GM18873 (cell line): ENCODE measurements at regions not wholly inside any gene's neighbourhood (a gene's known extent, or its start where the extent isn't known, plus 50 kb on each side); places are given as distances from the start of the nearest gene placed in this dataset.
"Not testable (repeated sequence)": the region's sequence is repeated elsewhere in the genome, so short reads cannot be mapped to it uniquely, and the experiment has no call there.

Source experiments
- ATAC-seq: cut with Tn5 transposase; IDR thresholded peaks from one replicate; pipeline ENCODE4 v1.9.1; 2021; ENCODE audit warnings: mild to moderate bottlenecking, moderate library complexity, moderate number of reproducible peaks; ENCODE audit not compliant: unreplicated experiment, low FRiP score

- peak; percentile 52 for ATAC-seq
These were observed 240.8 kb downstream of the KIF20B start for GRCh38 chr10:89942217-89942616.

GRCh38 chr10:89944138-89944537 is 242.7 kb downstream of the KIF20B start:
- no peak for ATAC-seq

DNA sequence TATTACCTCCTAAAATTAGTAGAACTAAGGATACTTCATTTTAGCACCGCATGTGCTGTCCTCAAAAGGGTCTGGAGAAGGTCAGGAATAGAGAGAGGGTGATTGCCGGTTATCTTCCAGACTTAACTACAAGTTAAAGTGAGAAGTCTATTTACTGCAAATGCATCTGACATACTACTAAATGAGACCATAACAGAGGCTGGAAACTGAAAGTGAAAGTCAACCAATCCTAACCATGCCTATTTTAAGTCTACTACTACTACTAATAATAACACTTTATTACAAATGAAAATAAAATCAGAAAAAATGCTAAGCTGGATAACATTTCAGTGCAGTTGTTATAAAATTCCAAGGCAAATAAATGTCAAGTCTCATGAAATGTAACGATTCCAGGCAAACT is 244.7 kb downstream of the KIF20B start:
- no peak for ATAC-seq

- no peak for ATAC-seq
These were observed 248.1 kb downstream of the KIF20B start for GRCh38 chr10:89949496-89949895.

GRCh38 chr10:89952325-89952724 is 250.9 kb downstream of the KIF20B start:
- no peak for ATAC-seq

DNA sequence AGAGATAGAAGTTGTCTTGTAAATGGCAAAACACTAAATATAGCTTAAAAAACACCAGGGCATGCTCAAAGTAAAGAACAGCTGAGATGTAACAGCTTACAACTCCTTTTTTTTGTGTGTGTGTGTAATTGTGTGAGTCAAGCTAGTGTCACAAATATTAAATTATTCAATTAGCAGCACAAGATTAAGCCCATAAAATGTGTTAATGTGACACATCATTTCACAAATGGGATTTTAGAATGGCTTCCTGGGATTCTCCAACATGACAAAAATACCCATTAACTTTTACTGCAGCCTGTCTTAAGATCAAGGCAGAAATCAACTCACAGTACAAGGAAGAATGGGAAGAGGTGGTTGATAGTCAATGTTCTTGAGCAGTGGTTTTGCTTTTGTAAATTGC is 251.4 kb downstream of the KIF20B start:
- ATAC-seq: no peak

DNA sequence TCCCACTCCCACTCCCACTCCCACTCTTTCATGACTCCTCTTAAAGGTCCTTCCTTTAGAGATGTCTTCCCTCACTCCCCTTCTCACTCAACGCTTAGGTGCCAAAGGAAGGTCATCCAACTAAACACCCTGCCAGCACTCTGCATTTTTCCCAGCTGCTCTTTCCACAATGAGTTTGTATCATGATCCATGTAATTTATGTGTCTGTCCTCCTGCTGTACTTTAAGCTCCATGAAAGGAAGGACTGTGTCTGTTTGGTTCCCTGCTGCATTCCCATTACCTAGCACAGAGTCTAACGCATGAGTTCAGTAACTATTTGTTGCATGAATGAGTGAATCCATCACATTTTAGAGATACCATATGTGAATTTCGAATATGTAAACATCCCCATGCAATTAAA is 252.7 kb downstream of the KIF20B start:
- no peak for ATAC-seq

- ATAC-seq: no peak
These were observed 253.6 kb downstream of the KIF20B start for GRCh38 chr10:89954787-89955566.

DNA sequence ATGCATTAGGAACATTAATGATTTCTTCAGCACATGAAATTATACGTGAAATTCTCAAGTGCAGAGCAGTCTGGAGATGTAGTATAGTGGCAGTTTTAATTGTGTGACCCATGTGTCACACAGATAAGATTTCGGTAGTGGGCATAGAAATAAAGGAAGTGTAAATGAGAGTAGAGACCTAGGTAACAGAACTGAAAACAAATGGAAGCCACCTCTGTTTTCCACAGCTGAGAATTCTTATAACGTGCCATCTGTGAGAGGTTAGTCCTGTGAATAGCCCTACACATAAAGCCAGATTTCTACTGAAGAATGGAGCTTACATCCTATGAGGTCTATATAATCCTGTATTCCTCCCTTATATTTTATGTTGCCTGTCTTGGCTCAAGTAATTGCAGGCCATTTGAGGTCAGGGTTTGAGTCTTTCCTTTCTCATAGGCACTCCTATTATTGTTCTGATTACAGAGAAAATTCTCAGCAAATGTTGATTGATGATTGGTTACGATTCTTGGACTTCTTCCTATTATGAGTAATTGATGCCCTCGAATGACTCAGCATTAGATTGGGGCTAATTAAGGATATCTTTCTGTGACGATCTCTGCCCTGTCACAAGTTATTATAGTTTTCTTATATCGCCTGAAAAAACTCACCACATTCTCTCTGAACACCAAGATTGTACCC is 258.2 kb downstream of the KIF20B start:
- ATAC-seq: no peak

GRCh38 chr10:89963451-89964102 is 262.2 kb downstream of the KIF20B start:
- no peak for ATAC-seq

DNA sequence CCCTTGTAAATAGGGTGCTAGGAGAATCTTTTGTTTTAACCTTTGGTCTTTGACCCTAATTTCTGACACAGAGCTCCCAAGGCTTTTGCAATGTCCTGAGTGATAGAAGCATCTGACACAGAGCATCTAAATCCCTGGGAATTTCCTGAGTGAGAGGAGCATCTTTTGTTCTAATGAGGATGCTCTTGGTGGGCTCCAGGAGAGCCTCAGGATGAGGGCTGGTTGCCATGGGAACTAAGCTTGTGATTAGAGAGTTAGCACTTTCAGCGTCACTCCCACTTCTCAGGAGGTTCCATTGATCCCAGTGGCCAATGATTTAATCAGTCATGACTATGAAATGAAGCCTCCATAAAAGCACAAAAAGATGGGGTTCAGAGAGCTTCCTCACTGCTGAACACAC is 264.8 kb downstream of the KIF20B start:
- no peak for ATAC-seq

DNA sequence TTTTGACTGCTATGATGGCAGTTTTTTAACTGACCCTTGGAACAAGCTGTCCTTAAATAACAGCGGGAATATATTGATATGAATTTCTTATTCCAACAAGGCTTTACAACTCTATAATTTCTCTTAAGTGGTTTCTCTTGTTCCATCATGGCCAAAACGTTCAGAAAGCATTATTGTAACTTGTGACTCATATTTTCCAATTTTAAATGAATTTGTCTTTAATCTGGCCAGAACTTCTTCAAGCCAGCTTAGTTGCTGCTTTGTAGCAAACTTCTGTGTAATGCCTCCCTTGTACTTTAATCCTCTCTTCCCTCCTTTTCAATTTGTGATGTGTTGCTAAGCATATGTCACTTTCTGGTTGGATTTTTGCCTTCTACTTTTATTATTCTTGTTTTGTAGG is 271.9 kb downstream of the KIF20B start:
- no peak for ATAC-seq

- ATAC-seq: no peak
These were observed 273.7 kb downstream of the KIF20B start for GRCh38 chr10:89975071-89975470.

- ATAC-seq: no peak
These were observed 274.4 kb downstream of the KIF20B start for GRCh38 chr10:89975771-89976170.

GRCh38 chr10:89978081-89978480 is 276.7 kb downstream of the KIF20B start:
- ATAC-seq: no peak

- no peak for ATAC-seq
These were observed 278.3 kb downstream of the KIF20B start for GRCh38 chr10:89979726-89980125.

DNA sequence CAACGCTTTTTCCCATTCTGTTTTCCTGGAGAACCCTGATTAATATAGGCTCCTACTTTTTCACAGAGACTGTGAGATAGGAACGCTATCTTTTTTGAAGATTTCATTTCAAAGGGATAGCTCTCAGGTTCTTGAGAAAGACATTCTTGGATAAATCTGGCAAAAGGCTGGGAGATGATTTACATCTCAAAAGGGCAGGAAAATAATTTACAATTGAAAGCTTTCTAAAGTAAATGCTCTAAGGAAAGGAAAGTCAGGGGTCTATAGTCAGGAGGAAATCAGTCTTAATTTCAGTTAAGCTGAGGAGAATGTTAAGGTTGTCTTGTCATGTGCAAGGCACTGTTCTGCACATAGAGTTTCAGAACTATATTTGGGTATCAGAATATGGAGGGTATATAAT is 278.8 kb downstream of the KIF20B start:
- ATAC-seq: no peak

GRCh38 chr10:89981891-89982290 is 280.5 kb downstream of the KIF20B start:
- ATAC-seq: no peak

- no peak for ATAC-seq
These were observed 284.1 kb downstream of the KIF20B start for GRCh38 chr10:89985446-89985845.

- ATAC-seq: not testable (repeated sequence)
These were observed 287.0 kb downstream of the KIF20B start for GRCh38 chr10:89988361-89988760.

GRCh38 chr10:89992575-89992974 is 291.2 kb downstream of the KIF20B start:
- no peak for ATAC-seq

DNA sequence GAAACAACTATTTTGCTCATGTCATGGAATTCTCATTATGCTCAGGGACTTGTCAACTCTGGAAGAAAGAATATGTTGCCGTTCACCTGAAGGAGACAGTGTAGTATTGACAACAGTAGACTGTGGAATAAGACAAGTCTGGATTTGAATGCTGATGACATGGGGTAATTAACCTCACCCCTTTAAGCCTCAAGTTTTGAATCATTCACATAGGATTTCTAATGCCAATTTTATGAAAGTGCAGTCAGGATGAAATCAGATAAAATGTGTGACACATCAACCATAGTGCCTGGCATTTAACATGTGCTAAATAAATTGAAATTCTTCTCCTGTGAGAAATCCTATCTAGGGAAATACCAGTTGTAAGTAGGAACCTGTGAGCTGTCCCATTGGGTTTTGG is 305.8 kb downstream of the KIF20B start:
- no peak for ATAC-seq
